SK-N-MC (cell line): ENCODE measurements at regions not wholly inside any gene's neighbourhood (a gene's known extent, or its start where the extent isn't known, plus 50 kb on each side); places are given as distances from the start of the nearest gene placed in this dataset.

Experiments used
- EZH2 ChIP-seq: fragments of 200-600 bp; sonication (generic); IDR thresholded peaks from one replicate; pipeline ENCODE4 v1.6.1; 2017; ENCODE audit warnings: antibody characterized with exemption
- FOXP2 ChIP-seq: optimal IDR thresholded peaks from 2 replicates; pipeline ENCODE3; 2011; ENCODE audit warnings: mild to moderate bottlenecking, moderate library complexity; ENCODE audit not compliant: insufficient read depth; ENCODE audit errors: extremely low read length, control extremely low read depth
- POLR2AphosphoS5 ChIP-seq: IDR thresholded peaks from 2 replicates; pipeline ENCODE4 v1.6.1; 2012; ENCODE audit warnings: mild to moderate bottlenecking, low read depth, low read length, borderline replicate concordance

DNA sequence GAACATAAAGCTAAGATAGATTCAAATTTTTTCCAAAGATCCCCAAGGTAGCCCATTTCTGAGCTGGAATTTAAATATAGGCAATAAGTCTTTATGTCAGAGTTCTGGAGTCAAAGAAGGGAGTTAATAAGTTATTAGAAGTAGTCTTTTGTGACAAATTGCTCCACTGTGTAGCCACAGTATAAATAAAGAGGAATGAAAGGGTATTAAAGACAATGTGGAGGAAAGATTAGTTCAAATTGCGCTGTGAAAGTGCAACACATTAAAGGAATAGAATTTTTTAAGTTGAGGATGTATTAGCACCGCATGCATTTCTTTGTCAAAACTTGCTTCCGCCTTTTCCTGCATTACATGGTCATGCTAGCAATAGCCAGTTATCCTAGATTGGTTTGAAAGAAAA, 666.6 kb upstream of the CCDC54 start:
- TF ChIP-seq POLR2AphosphoS5 (no peak), EZH2 (no peak), FOXP2 (no peak)
